Transverse colon (tissue), 3 donors: ENCODE measurements at regions not wholly inside any gene's neighbourhood (a gene's known extent, or its start where the extent isn't known, plus 50 kb on each side); places are given as distances from the start of the nearest gene placed in this dataset.

Source experiments
- POLR2A ChIP-seq: fragments of 450-650 bp; IDR thresholded peaks from one replicate; pipeline ENCODE4 v1.6.1; 2016; ENCODE audit warnings: antibody characterized with exemption, mild to moderate bottlenecking, moderate library complexity
- TF ChIP-seq, protein P1 (sequence below), 5 experiments: fragments of 200-600 bp in 3 of 5; fragments of 450-650 bp in 2 of 5; sonication (generic) in 3 of 5; IDR thresholded peaks; 1 replicate in 2 of 5; 2 replicates in 3 of 5; pipeline ENCODE4 v1.5.1; 2016 to 2017; ENCODE audit warnings: antibody characterized with exemption in 5 of 5, inconsistent platforms in 3 of 5, mild to moderate bottlenecking in 2 of 5, moderate library complexity in 1 of 5

DNA sequence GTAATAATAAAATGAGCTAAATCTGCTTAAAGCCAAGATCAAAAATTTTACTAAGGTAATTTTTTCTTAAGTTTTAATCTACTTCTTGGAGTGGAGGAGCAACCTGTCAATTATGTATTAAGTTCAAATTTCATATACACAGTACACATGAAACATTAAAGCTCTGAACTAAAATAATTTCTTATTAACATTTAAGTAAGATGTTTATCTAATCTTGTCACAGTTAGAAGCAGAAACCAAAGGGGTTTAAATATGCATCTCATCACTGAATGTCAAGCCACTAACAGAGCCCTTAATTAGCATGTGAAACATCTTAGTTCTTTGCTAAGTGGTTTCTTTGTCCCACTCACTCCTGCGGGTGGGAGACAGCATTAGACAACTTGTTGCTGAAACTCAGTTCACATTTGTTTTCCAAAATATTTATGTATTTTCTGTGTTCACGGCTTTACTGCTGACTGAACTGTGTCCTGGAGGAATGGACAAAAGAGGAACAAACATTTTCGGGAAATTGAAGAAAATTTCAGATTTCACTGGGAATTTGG, 130.9 kb upstream of the MBL2 start:
- TF ChIP-seq, protein P1, sequence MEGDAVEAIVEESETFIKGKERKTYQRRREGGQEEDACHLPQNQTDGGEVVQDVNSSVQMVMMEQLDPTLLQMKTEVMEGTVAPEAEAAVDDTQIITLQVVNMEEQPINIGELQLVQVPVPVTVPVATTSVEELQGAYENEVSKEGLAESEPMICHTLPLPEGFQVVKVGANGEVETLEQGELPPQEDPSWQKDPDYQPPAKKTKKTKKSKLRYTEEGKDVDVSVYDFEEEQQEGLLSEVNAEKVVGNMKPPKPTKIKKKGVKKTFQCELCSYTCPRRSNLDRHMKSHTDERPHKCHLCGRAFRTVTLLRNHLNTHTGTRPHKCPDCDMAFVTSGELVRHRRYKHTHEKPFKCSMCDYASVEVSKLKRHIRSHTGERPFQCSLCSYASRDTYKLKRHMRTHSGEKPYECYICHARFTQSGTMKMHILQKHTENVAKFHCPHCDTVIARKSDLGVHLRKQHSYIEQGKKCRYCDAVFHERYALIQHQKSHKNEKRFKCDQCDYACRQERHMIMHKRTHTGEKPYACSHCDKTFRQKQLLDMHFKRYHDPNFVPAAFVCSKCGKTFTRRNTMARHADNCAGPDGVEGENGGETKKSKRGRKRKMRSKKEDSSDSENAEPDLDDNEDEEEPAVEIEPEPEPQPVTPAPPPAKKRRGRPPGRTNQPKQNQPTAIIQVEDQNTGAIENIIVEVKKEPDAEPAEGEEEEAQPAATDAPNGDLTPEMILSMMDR (IDR thresholded peaks at IDR 0.05) = no peak
- TF ChIP-seq POLR2A = no peak
